GM21515 (cell line): ENCODE measurements at regions not wholly inside any gene's neighbourhood (a gene's known extent, or its start where the extent isn't known, plus 50 kb on each side); places are given as distances from the start of the nearest gene placed in this dataset.
"Not testable (repeated sequence)": the region's sequence is repeated elsewhere in the genome, so short reads cannot be mapped to it uniquely, and the experiment has no call there.

ENCODE experiments used
- ATAC-seq: cut with Tn5 transposase; IDR thresholded peaks from one replicate; pipeline ENCODE4 v1.9.1; 2021; ENCODE audit not compliant: unreplicated experiment

GRCh38 chr9:118693645-118694044 lies 675.6 kb downstream of the BRINP1 start:
- ATAC-seq: no peak

GRCh38 chr9:118695249-118695648 lies 674.0 kb downstream of the BRINP1 start:
- not testable (repeated sequence) for ATAC-seq

- no peak for ATAC-seq
Observed at GRCh38 chr9:118701985-118702384, 667.2 kb downstream of the BRINP1 start.

- ATAC-seq: no peak
Observed at GRCh38 chr9:118711843-118712242, 657.4 kb downstream of the BRINP1 start.

GRCh38 chr9:118721276-118721675 lies 648.0 kb downstream of the BRINP1 start:
- ATAC-seq: no peak

- no peak for ATAC-seq
Observed at GRCh38 chr9:118721923-118722322, 647.3 kb downstream of the BRINP1 start.

DNA sequence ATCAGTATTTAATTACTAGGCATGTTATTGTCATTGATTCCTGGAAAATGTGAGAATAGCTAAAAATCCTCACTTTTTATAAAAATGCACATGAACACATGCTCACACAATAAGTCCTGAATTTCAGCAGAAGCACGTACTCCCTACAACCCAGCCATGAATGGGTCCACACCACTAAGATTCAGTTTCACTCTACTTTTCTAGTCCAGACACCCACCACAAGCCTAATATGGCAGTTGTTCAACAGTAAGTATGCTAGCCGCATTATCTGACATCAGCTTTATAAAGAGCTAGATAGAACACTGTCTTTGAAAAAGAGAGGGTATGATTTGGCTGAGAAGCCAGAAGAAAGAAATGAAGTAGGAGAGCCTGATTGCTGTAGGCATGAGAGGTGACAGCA lies 639.3 kb downstream of the BRINP1 start:
- ATAC-seq: no peak

DNA sequence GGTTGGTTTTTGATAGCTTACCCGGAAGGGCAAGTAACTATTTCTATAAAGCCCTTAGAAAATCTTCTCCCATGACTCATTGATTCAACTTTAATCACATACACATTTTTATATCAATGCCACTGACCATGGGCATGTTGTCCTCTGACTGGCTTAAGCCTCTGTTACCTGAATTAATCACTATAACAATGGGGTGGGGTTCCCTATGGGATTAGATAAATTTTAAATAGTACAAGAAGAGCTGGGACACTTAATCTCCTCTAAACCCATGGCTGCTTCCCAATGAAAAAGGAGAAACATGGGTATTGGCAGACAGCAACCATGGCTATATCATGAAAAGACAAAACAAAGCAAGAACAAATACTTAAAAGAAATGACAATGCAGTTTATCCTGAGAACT lies 636.2 kb downstream of the BRINP1 start:
- ATAC-seq: no peak

- no peak for ATAC-seq
Observed at GRCh38 chr9:118734696-118735095, 634.5 kb downstream of the BRINP1 start.

- no peak for ATAC-seq
Observed at GRCh38 chr9:118736406-118736805, 632.8 kb downstream of the BRINP1 start.

DNA sequence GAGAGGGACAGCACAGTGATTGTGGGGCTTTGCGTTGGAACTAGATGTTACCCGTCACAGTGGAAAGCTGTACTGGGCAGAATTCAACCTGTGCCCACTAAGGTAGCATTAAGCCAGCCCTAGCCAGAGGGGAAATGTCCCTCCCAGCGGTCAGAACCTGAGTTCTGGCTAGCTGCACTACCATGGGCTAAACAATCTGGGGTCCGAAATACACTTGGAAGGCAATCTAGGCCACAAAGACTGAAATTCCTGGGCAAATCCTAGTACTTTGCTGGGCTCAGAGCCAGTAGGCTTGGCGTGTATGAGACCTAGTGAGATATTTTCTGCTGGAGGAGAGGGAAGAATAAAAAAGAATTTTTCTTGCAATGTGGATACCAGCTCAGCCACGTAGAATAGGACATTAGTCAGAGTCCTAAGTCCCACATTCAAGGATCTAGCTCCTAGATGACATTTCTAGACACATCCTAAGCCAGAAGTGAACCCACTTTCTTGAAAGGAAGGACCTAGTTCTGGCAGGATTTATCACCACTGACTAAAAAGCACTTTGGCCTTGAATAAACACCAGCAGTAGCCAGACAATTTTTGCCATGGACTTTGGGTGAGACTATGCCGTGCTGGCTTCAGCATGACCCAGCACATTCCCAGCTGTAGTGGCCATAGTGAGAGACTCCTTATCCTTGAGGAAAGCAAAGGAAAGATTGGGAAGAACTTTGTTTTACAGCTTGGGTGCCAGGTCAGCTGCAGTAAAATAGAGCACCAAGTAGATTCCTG lies 618.0 kb downstream of the BRINP1 start:
- ATAC-seq: no peak

- no peak for ATAC-seq
Observed at GRCh38 chr9:118751848-118752223, 617.4 kb downstream of the BRINP1 start.

- ATAC-seq: no peak
Observed at GRCh38 chr9:118761016-118761790, 608.0 kb downstream of the BRINP1 start.

- no peak for ATAC-seq
Observed at GRCh38 chr9:118767571-118767970, 601.7 kb downstream of the BRINP1 start.

DNA sequence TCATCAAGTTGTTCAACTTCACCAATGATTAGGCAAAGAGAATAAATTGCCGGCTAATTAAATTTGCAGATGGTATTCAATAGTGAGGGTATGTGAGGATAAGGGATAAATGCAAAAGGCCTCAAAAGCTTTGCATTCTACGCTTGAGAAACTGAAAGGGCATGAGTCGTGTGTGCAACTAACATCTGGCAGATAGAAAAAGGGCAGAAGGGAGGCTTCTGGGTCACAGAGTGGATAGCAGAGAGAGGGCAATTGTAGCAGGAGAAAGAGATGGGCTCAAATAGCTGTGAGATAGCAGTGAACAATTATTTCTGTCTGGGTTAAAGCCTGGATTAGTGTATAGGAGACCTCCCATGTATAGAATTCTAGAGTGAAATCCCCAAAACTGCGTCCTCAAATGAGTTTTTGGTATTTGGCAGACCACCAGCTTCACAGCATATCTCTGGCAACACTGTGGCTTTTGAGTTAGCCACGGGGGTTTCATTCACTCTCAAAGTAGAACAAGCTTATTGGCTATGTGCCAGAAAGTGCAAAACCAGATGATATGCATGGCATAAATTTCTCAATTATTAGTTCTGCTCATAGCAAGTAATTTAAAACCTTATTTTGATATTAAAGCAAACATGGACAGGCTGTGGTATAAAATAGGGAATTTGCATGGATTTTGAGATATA lies 586.3 kb downstream of the BRINP1 start:
- ATAC-seq: no peak

DNA sequence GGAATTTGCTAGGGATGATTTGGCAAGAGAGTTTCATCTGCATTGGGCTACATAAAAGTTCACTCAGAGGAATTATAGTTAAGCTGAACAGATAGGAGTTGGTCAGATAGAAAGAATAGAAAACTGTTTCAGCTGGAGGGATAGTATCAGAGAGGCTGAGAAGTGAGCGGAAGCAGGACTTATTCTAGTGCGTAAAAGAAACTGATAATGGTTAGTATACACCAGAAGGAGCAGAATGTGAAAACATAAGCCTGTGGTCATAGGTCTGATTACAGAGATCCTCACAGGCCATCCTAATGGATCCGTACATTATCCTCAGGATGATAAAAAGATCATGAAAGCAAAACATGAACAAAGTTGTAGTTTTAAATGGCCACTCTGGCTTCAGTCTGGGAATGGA lies 585.2 kb downstream of the BRINP1 start:
- ATAC-seq: no peak

DNA sequence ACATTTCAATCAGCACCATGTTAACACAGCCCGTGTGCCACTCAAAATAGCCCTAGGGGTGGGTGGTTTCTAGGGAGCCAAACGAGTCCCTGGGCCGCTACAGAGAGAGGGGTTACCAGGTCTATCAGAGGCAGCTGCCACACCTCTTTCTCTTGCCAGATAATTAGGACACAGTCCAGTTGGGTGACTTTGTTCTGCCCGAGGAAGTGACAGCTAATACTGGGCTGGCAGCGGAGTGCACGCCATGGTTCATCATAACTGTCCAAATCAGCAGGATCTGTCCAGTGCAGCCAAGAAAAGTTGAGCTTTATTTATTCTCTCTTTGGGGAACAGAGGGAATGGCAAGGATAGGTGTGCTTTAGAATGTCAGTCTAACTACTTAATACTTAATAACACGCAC lies 583.8 kb downstream of the BRINP1 start:
- no peak for ATAC-seq

DNA sequence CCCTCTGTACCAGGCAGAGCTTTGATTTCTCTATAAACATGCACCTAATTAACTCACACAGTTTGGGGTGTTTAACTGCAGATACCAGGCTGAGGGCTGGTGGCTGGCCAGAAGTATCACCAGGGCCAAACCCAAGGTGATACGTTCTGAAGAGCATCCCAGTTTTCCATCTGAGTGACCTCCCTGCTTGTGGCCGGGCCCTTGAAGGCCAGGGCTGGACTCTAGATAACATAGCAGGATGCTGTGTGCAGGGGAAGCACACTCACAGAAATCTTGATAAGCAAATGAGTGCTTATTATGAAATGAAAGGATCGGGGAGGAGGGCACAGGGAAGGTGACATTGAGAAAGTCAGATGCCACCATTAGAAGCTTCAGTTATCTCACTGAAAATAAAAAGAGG lies 582.4 kb downstream of the BRINP1 start:
- ATAC-seq: no peak

- no peak for ATAC-seq
Observed at GRCh38 chr9:118809160-118809625, 560.0 kb downstream of the BRINP1 start.

DNA sequence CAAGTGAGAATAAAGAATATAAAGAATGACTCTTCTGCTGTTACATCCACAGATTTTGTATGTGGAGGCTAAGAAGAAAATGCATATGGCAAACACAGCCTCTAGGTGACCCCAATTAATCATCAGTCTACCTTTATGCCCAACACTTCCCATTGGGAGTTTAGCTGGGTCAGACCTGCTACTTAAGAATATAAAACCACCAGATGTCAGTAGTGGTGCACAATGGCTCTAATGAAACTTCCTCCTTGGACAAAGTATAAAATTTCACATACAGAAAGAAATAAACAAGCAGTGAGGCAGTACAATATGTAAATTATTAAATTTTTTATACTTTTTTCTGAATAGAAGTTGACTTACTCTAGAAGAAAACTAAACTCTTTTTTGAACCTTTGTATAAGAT lies 539.9 kb downstream of the BRINP1 start:
- no peak for ATAC-seq

DNA sequence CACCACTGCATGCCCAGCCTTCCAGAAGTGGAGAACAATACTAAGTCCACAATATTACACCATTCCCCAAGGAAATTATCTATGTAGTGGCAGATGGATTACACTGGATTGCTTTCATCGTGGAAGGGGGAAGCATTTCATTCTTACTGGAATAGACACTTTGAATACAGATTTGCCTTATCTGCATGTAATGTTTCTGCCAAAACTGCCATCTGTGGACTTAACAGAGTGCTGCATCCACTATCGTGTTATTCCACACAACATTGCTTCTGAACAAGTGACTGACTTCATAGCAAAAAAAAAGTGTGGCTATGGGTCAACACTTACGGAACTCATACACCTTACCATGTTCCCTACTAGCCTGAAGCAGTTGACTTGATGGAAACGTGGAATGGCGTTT lies 536.9 kb downstream of the BRINP1 start:
- ATAC-seq: no peak

- no peak for ATAC-seq
Observed at GRCh38 chr9:118836891-118837290, 532.3 kb downstream of the BRINP1 start.
